Endodermal cell (in vitro differentiated cells): ENCODE measurements at regions not wholly inside any gene's neighbourhood (a gene's known extent, or its start where the extent isn't known, plus 50 kb on each side); places are given as distances from the start of the nearest gene placed in this dataset.
"Not testable (repeated sequence)": the region's sequence is repeated elsewhere in the genome, so short reads cannot be mapped to it uniquely, and the experiment has no call there.

ENCODE experiments used
- DNase-seq: peaks from one replicate; pipeline ENCODE4 v3.0.0-alpha.2; 2017
- H3K27ac ChIP-seq: 2 replicates; pipeline ENCODE4 v1.5.1; 2013; ENCODE audit warnings: mild to moderate bottlenecking, low read depth, low read length, moderate library complexity
- H3K27me3 ChIP-seq: 2 replicates; pipeline ENCODE4 v1.6.1; 2013; ENCODE audit warnings: mild to moderate bottlenecking, low read length, moderate library complexity; ENCODE audit not compliant: insufficient read depth, control insufficient read depth, poor library complexity, severe bottlenecking
- H3K36me3 ChIP-seq: 2 replicates; pipeline ENCODE4 v1.7.0; 2013; ENCODE audit warnings: mild to moderate bottlenecking, low read length, moderate library complexity; ENCODE audit not compliant: control insufficient read depth, insufficient read depth
- H3K4me1 ChIP-seq: one replicate; pipeline ENCODE4 v1.7.0; 2013; ENCODE audit warnings: low read length; ENCODE audit not compliant: control insufficient read depth, insufficient read depth
- H3K4me3 ChIP-seq: 2 replicates; pipeline ENCODE4 v1.5.1; 2013; ENCODE audit warnings: mild to moderate bottlenecking, low read length, moderate library complexity
- H3K9ac ChIP-seq: 2 replicates; pipeline ENCODE4 v1.6.1; 2013; ENCODE audit warnings: mild to moderate bottlenecking, low read length, moderate library complexity; ENCODE audit not compliant: poor library complexity, severe bottlenecking; ENCODE audit errors: extremely low read depth
- H3K9me3 ChIP-seq: 2 replicates; pipeline ENCODE4 v1.6.1; 2013; ENCODE audit warnings: mild to moderate bottlenecking, low read length, moderate library complexity; ENCODE audit not compliant: control insufficient read depth
- H3K27ac Mint-ChIP-seq: 2 replicates; pipeline ENCODE4 v1.8.0; 2020; ENCODE audit warnings: mixed read lengths
- H3K27me3 Mint-ChIP-seq: 2 replicates; pipeline ENCODE4 v1.8.0; 2021; ENCODE audit warnings: mild to moderate bottlenecking, mixed read lengths; ENCODE audit not compliant: insufficient read depth
- H3K36me3 Mint-ChIP-seq: 2 replicates; pipeline ENCODE4 v1.8.0; 2020; ENCODE audit warnings: low read depth, mixed read lengths
- H3K4me1 Mint-ChIP-seq: 2 replicates; pipeline ENCODE4 v1.8.0; 2020; ENCODE audit warnings: mixed read lengths
- H3K4me3 Mint-ChIP-seq: 2 replicates; pipeline ENCODE4 v1.8.0; 2020; ENCODE audit warnings: mild to moderate bottlenecking, moderate library complexity, mixed read lengths
- H3K9me3 Mint-ChIP-seq: 2 replicates; pipeline ENCODE4 v1.8.0; 2020; ENCODE audit warnings: mild to moderate bottlenecking, mixed read lengths
- WGBS, 2 experiments: methylation state at CpG; one replicate each; pipeline versions ENCODE4 v1.1.5 to v1.1.7; 2013; ENCODE audit warnings: missing lambda C conversion rate in 2 of 2, mixed read lengths in 1 of 2; ENCODE audit not compliant: insufficient coverage in 1 of 2, insufficient read length in 1 of 2; 5-methylcytosine and 5-hydroxymethylcytosine counted together
- TF ChIP-seq, protein P1 (sequence below): fragments of 200-600 bp; sonication (generic); conservative IDR thresholded peaks from 2 replicates; pipeline ENCODE4 v1.5.0; 2021; ENCODE audit warnings: antibody characterized with exemption, mild to moderate bottlenecking

DNA sequence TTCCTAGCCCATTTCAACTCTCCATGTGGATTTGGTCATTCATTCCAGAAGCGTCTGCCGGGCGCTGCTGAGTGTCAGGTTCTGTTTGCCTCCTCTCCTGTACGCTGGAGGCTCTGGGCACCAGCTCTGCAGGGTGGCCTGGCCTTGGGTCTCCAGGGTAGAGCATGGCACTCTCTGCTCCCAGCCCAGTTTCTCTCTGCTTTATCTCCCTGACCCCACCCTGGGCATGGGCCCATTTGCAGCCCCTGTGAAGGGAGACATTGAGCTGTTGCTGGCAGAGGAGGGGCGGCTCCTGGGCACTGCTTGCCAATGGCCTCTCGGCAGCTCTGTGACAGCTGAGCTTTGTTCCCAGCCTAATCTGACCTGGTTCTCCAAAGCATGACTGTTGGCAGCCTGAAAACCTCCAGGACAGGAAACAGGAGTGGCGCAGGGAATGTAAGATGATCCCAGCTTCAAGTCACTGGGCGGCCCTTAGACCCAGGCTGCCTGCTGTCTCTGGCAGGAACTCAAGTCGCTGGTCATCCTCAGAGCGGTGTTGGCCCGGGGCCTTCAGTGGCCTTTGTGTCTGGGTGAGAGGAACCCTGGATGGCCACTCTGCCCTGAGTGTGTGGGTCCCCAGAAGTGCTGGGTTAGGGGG, 146.8 kb downstream of the SEC14L1 start:
- peaks cover under 1% of the 10 kb centered on the region for H3K27me3 ChIP-seq
- TF ChIP-seq, protein P1, sequence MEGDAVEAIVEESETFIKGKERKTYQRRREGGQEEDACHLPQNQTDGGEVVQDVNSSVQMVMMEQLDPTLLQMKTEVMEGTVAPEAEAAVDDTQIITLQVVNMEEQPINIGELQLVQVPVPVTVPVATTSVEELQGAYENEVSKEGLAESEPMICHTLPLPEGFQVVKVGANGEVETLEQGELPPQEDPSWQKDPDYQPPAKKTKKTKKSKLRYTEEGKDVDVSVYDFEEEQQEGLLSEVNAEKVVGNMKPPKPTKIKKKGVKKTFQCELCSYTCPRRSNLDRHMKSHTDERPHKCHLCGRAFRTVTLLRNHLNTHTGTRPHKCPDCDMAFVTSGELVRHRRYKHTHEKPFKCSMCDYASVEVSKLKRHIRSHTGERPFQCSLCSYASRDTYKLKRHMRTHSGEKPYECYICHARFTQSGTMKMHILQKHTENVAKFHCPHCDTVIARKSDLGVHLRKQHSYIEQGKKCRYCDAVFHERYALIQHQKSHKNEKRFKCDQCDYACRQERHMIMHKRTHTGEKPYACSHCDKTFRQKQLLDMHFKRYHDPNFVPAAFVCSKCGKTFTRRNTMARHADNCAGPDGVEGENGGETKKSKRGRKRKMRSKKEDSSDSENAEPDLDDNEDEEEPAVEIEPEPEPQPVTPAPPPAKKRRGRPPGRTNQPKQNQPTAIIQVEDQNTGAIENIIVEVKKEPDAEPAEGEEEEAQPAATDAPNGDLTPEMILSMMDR, result no peak
- Mint-ChIP-seq H3K4me1 (peaks cover 33% of the 10 kb centered on the region), H3K36me3 (peaks cover 11% of the 10 kb centered on the region), H3K27ac (peak overlapping the region; percentile 30), H3K27me3 (peaks cover under 1% of the 10 kb centered on the region), H3K4me3 (no peak overlapping the region), H3K9me3 (no peaks in the 10 kb centered on the region)
- H3K4me3 ChIP-seq, result no peak overlapping the region
- no peak overlapping the region for H3K9ac ChIP-seq
- no peaks in the 10 kb centered on the region for H3K36me3 ChIP-seq
- H3K9me3 ChIP-seq, result no peaks in the 10 kb centered on the region
- peak; percentile 84 for DNase-seq
- H3K27ac ChIP-seq, result no peak overlapping the region
- 75 to 83% methylated on average over 6 to 11 of the region's 11 CpGs for WGBS, 2 experiments
- H3K4me1 ChIP-seq, result peaks cover 5% of the 10 kb centered on the region

- Histone ChIP-seq H3K36me3 (no peaks in the 10 kb centered on the region), H3K4me3 (no peak overlapping the region), H3K4me1 (peaks cover 5% of the 10 kb centered on the region), H3K27ac (no peak overlapping the region), H3K9me3 (no peaks in the 10 kb centered on the region), H3K9ac (no peak overlapping the region), H3K27me3 (no peaks in the 10 kb centered on the region)
- WGBS, 2 experiments, result 75 to 91% methylated on average over 4 to 17 of the region's 17 CpGs
- peaks cover 11% of the 10 kb centered on the region for H3K36me3 Mint-ChIP-seq
- TF ChIP-seq, protein P1, result no peak
- peak; percentile 67 for DNase-seq
- no peak overlapping the region for H3K4me3 Mint-ChIP-seq
- H3K27me3 Mint-ChIP-seq, result no peaks in the 10 kb centered on the region
- peak overlapping the region; percentile 87 for H3K27ac Mint-ChIP-seq
- peaks cover 29% of the 10 kb centered on the region for H3K4me1 Mint-ChIP-seq
- no peaks in the 10 kb centered on the region for H3K9me3 Mint-ChIP-seq
These were observed 147.4 kb downstream of the SEC14L1 start for GRCh38 chr17:77288115-77288619.

DNA sequence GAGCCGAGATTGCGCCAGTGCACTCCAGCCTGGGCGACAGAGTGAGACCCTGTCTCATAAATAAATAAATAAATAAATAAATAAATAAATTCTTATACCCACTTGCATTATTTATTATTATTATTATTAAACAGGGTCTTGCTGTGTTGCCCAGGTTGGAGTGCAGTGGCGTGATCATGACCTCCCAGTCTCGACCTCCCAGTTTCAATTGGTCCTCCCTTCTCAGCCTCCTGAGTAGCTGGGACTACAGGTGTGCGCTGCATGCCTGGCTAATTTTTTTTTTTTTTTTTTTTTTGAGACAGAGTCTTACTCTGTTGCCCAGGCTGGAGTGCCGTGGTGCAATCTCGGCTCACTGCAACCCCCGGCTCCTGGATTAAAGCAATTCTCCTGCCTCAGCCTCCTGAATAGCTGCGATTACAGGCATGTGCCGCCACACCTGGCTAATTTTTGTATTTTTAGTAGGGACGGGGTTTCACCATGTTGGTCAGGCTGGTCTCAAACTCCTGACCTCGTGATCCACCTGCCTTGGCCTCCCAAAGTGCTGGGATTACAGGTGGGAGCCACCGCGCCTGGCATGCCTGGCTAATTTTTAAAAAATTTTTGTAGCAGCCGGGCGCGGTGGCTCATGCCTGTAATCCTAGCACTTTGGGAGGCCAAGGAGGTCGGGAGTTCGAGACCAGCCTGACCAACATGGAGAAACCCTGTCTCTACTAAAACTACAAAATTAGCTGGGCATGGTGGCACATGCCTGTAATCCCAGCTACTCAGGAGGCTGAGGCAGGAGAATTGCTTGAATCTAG, 150.2 kb downstream of the SEC14L1 start:
- not testable (repeated sequence) for H3K9me3 ChIP-seq, H3K27me3 Mint-ChIP-seq, H3K9me3 Mint-ChIP-seq, H3K36me3 ChIP-seq, H3K9ac ChIP-seq, DNase-seq, H3K4me3 Mint-ChIP-seq, H3K27me3 ChIP-seq, H3K4me3 ChIP-seq, H3K27ac ChIP-seq, H3K4me1 ChIP-seq, H3K27ac Mint-ChIP-seq
- H3K4me1 Mint-ChIP-seq, result peaks cover 32% of the 10 kb centered on the region
- 93 to 95% methylated on average over 12 to 17 of the region's 20 CpGs for WGBS, 2 experiments
- peaks cover 14% of the 10 kb centered on the region for H3K36me3 Mint-ChIP-seq
